Transverse colon (tissue), 4 donors: ENCODE measurements at regions not wholly inside any gene's neighbourhood (a gene's known extent, or its start where the extent isn't known, plus 50 kb on each side); places are given as distances from the start of the nearest gene placed in this dataset.

Experiments used
- EP300 ChIP-seq: sonication (generic); formaldehyde crosslinking; IDR thresholded peaks from one replicate; pipeline ENCODE4 v1.6.1; 2017; ENCODE audit warnings: antibody characterized with exemption, low read depth
- POLR2A ChIP-seq: fragments of 450-650 bp; IDR thresholded peaks from one replicate; pipeline ENCODE4 v1.6.1; 2016; ENCODE audit warnings: antibody characterized with exemption, mild to moderate bottlenecking, moderate library complexity
- POLR2AphosphoS5 ChIP-seq, 3 donors: sonication (generic); formaldehyde crosslinking; IDR thresholded peaks; one replicate each; pipeline ENCODE4 v1.6.1; 2016; ENCODE audit warnings: antibody characterized with exemption in 3 of 3
- TF ChIP-seq, protein P1 (sequence below), 5 experiments: fragments of 200-600 bp in 3 of 5; fragments of 450-650 bp in 2 of 5; sonication (generic) in 3 of 5; IDR thresholded peaks; 1 replicate in 2 of 5; 2 replicates in 3 of 5; pipeline ENCODE4 v1.5.1; 2016 to 2017; ENCODE audit warnings: antibody characterized with exemption in 5 of 5, inconsistent platforms in 3 of 5, mild to moderate bottlenecking in 2 of 5, moderate library complexity in 1 of 5

DNA sequence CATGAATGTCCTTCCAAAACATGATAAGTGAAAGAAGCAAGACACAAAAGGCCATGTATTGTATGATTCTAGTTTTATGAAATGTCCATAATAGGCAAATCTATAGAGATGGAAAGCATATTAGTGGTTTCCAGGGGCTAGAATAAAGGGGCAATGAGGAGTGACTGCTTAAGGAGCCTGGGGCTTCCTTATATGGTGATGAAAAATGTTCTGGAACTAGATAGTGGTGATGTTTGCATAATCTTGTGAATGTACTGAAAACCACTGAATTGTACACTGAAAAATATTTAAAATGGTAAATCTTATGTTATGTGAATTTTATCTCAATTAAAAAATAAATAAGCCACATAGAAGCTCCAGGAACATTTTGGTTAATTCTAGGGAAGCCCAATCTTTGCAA, 144.4 kb upstream of the ANKRD55 start:
- TF ChIP-seq, protein P1, sequence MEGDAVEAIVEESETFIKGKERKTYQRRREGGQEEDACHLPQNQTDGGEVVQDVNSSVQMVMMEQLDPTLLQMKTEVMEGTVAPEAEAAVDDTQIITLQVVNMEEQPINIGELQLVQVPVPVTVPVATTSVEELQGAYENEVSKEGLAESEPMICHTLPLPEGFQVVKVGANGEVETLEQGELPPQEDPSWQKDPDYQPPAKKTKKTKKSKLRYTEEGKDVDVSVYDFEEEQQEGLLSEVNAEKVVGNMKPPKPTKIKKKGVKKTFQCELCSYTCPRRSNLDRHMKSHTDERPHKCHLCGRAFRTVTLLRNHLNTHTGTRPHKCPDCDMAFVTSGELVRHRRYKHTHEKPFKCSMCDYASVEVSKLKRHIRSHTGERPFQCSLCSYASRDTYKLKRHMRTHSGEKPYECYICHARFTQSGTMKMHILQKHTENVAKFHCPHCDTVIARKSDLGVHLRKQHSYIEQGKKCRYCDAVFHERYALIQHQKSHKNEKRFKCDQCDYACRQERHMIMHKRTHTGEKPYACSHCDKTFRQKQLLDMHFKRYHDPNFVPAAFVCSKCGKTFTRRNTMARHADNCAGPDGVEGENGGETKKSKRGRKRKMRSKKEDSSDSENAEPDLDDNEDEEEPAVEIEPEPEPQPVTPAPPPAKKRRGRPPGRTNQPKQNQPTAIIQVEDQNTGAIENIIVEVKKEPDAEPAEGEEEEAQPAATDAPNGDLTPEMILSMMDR (IDR thresholded peaks at IDR 0.05), result no peak
- TF ChIP-seq EP300 (no peak), POLR2AphosphoS5 (IDR thresholded peaks at IDR 0.05) (no peak), POLR2A (no peak)
